Glomerular visceral epithelial cell (primary cell): ENCODE measurements at regions not wholly inside any gene's neighbourhood (a gene's known extent, or its start where the extent isn't known, plus 50 kb on each side); places are given as distances from the start of the nearest gene placed in this dataset.
A peak's percentile ranks its signal among the peaks of the same experiment; 100 is the strongest.

ENCODE experiments used
- DNase-seq: peaks from one replicate; pipeline ENCODE4 v3.0.0-alpha.2; 2016; ENCODE audit errors: extremely low spot score

- DNase-seq = no peak
These were observed 813.6 kb upstream of the ALCAM start for GRCh38 chr3:104553121-104553520.

GRCh38 chr3:104554425-104554824, 812.3 kb upstream of the ALCAM start:
- DNase-seq = no peak

- DNase-seq = no peak
These were observed 811.0 kb upstream of the ALCAM start for GRCh38 chr3:104555728-104556127.

GRCh38 chr3:104556372-104557078, 810.2 kb upstream of the ALCAM start:
- no peak for DNase-seq

GRCh38 chr3:104561324-104561723, 805.4 kb upstream of the ALCAM start:
- DNase-seq = no peak

GRCh38 chr3:104564045-104564643, 802.6 kb upstream of the ALCAM start:
- peak; percentile 16 for DNase-seq

GRCh38 chr3:104566054-104566453, 800.7 kb upstream of the ALCAM start:
- no peak for DNase-seq

GRCh38 chr3:104575634-104576033, 791.1 kb upstream of the ALCAM start:
- no peak for DNase-seq

GRCh38 chr3:104578558-104578957, 788.2 kb upstream of the ALCAM start:
- no peak for DNase-seq

- no peak for DNase-seq
These were observed 784.6 kb upstream of the ALCAM start for GRCh38 chr3:104582092-104582491.

GRCh38 chr3:104584682-104585081, 782.0 kb upstream of the ALCAM start:
- DNase-seq = no peak

- DNase-seq = no peak
These were observed 780.4 kb upstream of the ALCAM start for GRCh38 chr3:104586344-104586743.

- DNase-seq = no peak
These were observed 778.3 kb upstream of the ALCAM start for GRCh38 chr3:104588442-104588841.

GRCh38 chr3:104591776-104592175, 774.9 kb upstream of the ALCAM start:
- no peak for DNase-seq

GRCh38 chr3:104594491-104594890, 772.2 kb upstream of the ALCAM start:
- DNase-seq = no peak

GRCh38 chr3:104596054-104596453, 770.7 kb upstream of the ALCAM start:
- no peak for DNase-seq

- peak; percentile 50 for DNase-seq
These were observed 770.2 kb upstream of the ALCAM start for GRCh38 chr3:104596551-104596950.

GRCh38 chr3:104598848-104599511, 767.7 kb upstream of the ALCAM start:
- no peak for DNase-seq

GRCh38 chr3:104604326-104605010, 762.2 kb upstream of the ALCAM start:
- DNase-seq = peak; percentile 8

- no peak for DNase-seq
These were observed 759.9 kb upstream of the ALCAM start for GRCh38 chr3:104606812-104607211.

- no peak for DNase-seq
These were observed 755.7 kb upstream of the ALCAM start for GRCh38 chr3:104610730-104611652.
